ENCODE measurements at regions not wholly inside any gene's neighbourhood (a gene's known extent, or its start where the extent isn't known, plus 50 kb on each side); places are given as distances from the start of the nearest gene placed in this dataset.
A peak's percentile ranks its signal among the peaks of the same experiment; 100 is the strongest.
"Not testable (repeated sequence)": the region's sequence is repeated elsewhere in the genome, so short reads cannot be mapped to it uniquely, and the experiment has no call there.

DNA sequence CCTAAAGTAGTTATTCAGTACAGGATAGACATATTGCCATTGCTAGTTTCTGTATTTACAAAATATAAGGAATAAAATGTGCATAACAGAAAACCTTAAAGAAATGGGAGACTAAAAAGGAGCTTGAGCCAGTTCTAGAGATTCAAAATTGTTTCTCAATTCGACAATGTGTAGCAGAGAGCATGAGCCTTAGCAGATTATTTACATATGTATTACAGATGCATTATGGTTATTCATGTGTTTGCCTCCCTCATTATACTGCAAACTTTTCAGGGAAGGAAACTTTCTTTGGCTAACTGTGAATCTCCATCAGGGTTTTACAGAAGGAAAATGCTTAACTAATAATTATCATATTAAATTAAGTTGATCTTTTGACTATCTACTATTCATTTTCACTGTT is 854.4 kb upstream of the SLC39A10 start:
- DNase-seq (ENCODE audit: low read depth in 2 of 2) = no peak

DNA sequence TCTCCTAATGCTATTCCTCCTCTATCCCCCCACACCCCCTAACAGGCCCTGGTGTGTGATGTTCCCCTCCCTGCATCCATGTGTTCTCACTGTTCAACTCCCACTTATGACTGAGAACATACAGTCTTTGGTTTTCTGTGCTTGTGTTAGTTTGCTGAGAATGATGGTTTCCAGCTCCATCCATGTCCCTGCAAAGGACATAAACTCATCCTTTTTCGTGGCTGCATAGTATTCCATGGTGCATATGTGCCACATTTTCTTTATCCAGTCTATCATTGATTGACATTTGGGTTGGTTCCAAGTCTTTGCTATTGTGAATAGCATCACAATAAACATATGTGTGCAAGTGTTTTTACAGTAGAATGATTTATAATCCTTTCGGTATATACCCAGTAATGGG is 870.0 kb upstream of the SLC39A10 start:
- DNase-seq (ENCODE audit: low read depth in 2 of 2) = not testable (repeated sequence)

DNA sequence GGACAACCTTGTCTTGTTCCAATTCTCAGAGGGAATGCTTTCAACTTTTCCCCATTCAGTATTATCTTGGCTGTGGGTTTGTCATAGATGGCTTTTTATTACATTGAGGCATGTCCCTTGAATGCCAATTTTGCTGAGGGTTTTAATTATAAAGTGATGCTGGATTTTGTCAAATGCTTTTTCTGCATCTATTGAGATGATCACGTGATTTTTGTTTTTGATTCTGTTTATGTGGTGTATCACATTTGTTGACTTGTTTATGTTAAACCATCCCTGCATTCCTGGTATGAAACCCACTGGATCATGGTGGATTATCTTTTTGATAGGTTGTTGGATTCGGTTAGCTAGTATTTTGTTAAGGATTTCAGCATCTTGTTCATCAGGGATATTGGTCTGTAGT is 885.6 kb upstream of the SLC39A10 start:
- DNase-seq (ENCODE audit: low read depth in 2 of 2) = not testable (repeated sequence)

DNA sequence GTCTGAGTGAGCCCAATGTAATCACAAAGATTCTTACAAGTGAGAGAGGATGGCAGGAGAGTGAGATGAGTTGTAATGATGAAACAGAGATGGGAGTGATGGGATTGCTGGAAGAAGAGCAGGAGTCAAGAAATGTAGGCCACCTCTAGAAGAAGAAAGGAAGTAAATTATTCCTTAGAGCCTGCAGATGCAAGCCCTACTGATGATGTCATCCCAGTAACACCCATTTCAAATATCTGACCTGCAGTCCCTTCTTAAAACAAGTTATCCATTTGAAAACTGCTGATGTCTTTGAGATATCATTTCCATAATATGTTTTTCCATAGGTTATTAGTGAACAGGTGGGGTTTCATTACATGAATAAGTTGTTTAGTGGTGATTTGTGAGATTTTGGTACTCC is 888.0 kb upstream of the SLC39A10 start:
- DNase-seq (ENCODE audit: low read depth in 2 of 2) = no peak

DNA sequence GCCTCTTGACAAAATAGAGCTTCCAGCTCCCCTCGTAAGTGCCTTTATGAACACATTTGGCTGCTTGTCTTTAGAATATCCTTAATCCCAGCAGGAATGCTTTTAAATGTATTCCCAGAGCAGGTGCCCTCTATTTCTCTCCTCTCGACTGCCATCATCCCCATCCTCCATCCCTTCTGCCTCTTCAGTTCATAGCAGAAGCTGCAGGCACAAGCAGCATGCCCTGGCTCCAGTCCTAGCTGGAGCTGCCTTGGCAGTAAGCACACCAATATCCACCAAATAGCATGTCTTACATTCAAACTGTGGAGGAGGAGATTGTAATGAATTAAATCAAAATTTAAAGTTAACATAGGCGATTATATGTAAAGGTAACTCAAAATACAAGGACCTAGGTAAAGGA is 891.3 kb upstream of the SLC39A10 start:
- no peak for DNase-seq (ENCODE audit: low read depth in 2 of 2)

DNA sequence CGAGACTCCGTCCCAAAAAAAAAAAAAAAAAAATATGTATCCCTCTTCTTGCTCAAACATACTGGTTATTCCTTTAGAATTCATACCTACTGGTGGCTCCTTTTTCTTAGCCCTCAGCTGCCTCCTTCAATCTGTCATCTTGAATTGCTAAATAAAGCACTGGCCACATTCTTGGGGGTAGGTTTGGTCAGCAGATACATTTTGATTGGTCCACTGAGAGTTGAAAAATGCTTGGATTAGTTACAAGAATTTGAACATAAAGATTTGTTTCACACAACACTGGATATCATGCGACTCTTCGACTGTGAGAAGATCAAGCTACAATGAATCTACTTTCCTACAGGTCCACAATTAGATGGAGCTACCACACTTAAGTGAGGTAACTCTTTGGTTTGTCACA is 906.1 kb upstream of the SLC39A10 start:
- DNase-seq (ENCODE audit: low read depth in 2 of 2) = peak; percentile 11 to 20

DNA sequence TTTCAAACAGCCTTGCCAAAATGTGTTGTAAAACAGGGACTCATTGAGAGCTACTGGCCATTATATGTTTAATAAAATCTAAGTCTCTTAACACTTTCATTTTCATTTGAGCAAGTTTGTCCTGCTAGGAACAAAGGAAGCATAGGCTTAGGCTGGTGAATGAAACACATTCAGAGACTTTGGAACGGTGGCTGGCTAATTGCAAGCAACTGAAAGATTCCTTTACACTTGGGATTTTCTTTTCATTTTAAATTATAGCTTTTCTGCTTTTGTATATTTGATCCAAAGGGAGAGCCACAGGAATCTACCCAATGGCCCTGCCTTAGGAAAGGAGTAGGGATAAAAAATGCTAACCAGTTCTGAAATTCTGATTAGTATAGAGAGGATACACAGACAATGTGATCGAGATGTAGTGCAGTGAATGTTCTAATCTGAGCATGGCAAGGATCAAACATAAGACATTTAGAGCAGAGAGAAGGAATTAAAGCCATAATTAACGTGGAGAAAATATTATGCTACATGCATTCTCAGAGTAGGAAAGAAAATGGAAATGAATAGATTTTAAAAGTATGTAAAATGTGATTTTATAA is 911.4 kb upstream of the SLC39A10 start:
- DNase-seq (ENCODE audit: low read depth in 2 of 2) = no peak

DNA sequence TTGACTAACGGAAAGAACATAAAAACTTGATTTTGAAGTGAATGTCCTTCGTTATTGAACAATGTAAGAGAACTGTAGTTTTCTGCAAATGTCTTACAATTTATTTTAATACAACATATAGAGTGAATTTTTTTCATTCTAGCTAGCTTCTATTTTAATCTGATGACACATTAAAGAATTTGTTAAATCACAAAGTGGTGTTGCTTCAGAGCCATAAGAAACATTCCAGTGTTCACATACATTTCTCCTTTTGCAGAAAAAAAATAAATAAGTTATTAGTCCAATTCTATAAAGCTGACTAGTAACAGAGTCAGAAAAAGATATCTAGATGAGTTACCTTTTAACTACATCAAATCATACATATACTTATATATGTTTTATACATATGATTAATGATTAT is 914.3 kb upstream of the SLC39A10 start:
- DNase-seq (ENCODE audit: low read depth in 2 of 2) = no peak

DNA sequence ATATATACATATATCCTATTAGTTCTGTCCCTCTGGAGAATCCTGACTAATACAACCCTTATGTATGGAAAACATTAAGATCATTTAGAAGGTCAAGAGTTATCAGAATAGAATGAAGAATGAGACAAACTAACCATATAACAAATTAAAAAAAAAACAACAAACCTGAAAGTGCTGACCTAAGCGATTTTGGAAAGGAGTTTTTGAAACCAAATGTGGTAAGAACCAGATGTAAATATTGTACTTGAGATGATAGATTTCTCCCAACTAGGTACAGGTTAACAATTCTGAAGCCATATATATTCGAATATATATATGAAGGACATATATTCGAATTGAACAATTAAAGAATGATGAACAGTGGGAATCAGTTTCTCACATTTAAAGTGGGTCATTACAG is 917.8 kb upstream of the SLC39A10 start:
- DNase-seq (ENCODE audit: low read depth in 2 of 2) = no peak

DNA sequence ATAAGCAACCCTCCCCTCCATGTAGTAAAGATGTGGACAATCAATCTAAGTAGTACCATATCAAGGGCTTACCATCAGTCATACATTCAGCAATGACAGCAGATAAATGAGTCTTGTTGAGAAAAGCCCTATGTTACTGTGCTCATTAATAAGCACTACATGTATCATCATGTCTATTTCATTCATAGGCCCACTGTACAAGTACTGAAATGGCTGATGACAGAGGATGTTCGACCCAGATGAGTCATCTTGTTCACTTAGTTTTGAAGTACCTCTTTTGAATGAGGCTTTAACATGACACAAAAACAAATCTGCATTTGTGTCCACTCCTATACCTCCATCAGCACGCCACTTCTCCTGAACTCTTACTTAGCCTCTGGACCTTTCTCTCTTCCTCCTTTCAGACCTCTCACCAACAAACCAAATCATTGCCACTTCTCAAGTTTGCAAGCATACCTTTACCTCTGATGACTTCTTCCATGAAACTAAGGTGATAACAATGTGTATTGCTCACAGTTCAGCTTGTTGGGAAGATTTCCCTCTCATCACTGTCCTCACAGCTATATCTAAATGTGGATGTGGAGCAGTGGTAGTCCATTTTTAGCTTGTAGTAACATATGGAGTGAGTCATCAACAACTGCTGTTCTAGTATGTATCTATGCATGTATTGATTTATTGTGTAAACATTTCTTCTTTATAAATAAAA is 921.0 kb upstream of the SLC39A10 start:
- no peak for DNase-seq (ENCODE audit: low read depth in 2 of 2)

DNA sequence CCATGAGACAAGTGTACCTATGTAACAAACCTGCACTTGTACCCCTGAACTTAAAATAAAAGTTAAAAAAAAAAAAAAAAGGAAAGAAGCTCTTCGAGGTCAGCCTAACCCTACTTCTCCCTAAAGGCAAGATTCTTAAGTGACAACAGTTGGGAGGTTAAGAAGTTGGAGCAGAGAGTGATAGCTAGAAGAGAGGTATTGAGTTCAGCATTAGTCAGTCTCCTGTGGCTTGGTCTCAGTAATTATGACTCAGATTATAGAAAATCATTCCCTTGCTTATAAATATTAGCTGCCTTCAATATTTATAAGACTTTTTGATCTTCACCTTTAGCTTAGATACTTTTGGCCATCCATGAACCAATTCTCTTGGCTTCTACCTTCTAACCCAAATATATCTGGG is 926.8 kb upstream of the SLC39A10 start:
- DNase-seq (ENCODE audit: low read depth in 2 of 2) = no peak

DNA sequence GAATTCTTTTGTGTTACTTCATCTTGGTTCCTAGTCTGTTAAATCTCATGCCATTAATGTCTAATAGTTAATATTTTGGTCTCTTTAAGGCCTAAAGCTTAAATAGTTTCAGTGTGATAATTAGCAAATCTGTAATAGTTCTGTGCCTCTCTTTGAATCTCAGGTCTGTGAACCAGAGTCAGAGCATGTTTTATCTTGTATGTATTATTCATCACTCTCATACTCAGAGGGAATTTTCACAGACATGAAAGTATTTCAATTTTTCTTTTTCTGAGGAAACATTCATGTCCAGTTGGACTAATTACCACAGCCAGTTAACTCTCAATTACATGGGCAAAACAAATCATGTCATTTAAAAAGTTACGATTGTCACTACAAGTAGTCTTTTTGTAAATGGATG is 931.9 kb upstream of the SLC39A10 start:
- DNase-seq (ENCODE audit: low read depth in 2 of 2) = no peak

DNA sequence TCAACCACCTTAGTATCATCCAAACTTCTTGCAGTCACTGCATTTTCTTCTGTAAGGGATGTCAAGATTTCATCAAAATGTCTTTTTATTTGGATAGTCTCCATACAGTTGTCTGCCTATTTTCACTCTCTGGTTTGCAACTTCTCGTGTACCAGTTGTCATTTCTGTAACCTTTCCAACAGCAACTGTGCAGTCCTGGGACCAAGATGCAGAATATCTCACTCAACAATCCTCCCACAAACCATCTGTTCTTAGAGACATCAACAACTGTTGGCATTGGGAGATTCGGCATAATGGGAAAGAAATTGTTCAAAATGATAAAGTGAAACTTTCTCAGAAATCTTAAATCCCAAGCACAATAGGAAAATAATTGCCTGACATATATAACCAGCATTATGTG is 933.6 kb upstream of the SLC39A10 start:
- DNase-seq (ENCODE audit: low read depth in 2 of 2) = no peak

DNA sequence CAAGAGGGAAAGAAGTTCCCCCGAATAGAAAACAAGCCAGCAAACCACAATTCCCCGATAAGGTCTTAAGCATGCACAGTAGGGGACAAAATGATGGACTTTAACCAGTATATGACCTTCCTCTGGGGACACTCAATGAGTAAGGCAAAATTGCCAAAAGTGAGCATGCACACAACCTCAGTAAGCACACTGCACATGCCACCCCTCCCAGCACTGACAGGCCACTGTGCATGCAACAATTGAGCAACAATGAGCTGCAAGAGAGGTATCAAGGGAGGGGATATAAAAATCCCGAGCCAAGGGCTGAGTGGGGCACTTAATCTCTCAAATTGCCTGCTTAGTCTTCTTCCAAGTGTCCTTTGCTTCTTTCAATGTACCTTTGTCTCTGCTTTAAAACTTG is 935.8 kb upstream of the SLC39A10 start:
- no peak for DNase-seq (ENCODE audit: low read depth in 2 of 2)

DNA sequence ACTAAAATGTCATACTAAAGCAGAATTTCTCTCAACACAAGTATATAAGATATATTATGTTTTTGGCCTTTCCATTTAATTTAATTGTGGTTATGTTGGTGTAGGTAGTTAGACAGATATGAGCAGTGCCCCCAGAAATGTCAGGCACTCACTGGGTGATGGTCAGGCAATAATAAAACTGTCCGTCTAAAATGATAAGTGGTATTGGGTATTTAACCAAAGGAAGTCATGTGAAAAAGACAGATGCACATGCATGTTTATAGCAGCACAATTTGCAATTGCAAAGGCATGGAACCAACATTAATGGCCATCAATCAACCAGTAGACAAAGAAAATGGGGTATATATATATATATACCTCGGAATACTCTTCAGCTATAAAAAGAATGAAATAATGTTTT is 936.6 kb upstream of the SLC39A10 start:
- DNase-seq (ENCODE audit: low read depth in 2 of 2) = no peak

DNA sequence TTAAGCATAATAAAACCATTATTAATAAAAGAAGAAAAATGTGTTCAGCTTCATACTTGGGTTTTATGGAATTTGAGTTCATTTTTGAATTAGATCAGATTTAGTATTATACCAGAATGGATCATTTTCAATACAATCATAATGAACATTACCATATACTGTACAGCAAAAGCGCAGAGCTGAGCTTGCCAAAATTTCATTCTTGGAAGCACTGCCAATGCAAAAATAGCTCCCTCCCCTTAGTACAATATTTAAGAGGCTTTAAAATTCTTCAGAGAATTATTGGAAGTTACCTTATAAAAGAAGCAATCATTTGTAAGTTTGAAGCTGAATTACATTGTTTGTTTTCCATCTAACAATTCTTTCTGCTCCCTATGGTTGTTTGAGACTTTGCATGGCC is 938.1 kb upstream of the SLC39A10 start:
- no peak for DNase-seq (ENCODE audit: low read depth in 2 of 2)

DNA sequence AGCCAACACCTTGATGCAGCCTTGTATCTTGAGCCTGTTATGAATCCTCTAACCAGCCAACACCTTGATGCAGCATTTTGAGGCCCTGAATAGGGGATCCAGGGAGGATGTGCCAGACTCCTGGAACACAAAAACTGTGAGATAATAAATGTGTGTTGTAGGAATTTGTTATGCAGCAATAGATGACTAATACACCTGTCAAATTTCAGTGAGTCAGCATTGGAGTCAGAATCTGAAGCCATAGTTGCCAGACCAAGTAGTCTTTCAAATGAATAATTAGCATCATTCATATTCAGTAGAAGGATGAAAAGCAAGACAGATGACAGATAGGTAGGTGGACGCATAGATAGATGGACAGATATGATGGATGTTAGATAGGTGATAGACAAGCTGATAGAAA is 942.5 kb upstream of the SLC39A10 start:
- no peak for DNase-seq (ENCODE audit: low read depth in 2 of 2)

DNA sequence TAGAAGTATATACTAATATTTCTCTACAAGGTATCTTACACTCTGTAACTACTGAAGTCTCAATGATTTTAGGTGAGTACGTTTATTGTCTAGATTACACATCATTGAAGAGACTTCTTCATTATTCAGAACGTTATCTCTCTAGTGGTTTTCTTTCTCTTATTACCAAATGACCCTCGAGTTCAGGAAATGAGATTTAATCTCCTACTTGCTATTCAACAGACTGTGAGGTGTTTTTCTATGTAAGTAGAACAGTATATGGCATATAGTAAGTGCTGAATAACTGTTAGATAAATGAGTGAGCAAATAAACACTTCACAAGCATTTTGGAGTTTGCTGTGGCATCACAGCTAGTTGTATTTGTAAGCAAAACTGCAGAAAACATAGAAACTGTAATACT is 947.2 kb upstream of the SLC39A10 start:
- no peak for DNase-seq (ENCODE audit: low read depth in 2 of 2)

DNA sequence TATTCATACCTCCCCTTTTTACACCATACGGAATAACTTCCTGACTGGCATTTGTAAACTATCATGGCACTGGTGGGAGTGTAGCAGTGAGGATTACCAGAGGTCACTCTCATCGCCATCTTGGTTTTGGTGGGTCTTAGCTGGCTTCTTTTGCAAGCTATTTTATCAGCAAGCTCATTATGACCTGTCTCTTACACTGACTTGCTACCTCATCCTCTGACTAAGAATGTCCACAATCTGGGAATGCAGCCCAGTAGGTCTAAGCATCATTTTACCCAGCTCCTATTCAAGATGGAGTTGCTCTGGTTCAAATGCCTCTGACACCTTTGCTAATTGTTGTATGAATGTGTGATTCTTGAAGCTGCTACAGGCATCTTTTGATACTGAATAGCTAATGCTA is 950.8 kb upstream of the SLC39A10 start:
- DNase-seq (ENCODE audit: low read depth in 2 of 2) = no peak

DNA sequence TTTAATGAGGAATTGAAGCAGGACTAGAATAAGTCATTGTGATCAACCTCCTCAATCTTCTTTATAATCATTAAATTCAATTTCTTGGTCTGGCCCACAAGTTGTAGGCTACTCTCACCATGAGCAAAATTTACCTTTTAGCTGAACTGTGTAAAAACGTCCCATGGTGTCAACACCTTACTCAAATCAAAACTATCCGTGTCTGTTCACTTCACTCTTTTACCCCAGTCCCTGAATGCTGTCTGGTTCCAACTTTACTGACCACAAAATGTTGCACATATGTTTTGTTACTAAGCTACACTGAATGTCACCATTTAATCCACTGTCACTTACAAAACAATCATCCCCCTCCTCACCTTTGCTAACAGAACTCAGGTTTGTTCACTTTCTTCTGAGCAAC is 951.6 kb upstream of the SLC39A10 start:
- no peak for DNase-seq (ENCODE audit: low read depth in 2 of 2)

DNA sequence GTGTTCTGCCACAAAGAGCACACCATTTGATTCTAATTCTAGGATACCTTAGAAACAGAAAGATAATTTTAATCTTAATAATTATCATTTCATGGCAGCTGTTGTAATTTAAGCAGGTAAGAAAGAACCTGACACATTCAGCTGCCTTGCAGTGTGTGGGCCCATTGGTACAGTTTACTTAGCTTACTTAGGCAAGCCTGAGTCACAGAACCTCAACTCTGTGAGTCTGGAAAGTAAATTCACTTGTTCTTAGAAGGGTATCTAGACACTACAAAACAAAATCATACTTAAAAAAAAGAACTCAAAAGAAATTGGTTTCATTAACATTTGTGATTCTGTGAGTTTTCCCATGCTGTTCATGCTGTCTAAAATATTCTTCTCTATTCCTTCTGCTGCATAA is 956.3 kb upstream of the SLC39A10 start:
- DNase-seq (ENCODE audit: low read depth in 2 of 2) = no peak

DNA sequence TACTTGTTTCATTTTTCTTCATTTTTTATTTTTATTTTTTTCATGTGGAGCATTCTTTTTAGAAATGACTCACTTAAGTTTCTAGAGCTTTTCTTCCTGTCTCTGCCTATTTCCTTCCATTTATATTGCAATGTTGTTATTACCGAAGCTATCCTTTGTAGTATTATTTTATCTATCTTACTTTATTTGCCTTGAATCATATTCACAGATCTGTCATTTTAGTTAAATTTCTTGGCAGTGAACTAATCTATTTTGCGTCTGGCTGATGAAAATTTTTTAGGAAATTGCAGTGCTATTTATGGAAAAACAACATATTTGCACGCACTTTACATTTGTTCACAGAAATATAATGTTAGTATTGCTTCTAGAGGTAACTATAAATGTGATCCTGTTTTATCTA is 956.9 kb upstream of the SLC39A10 start:
- no peak for DNase-seq (ENCODE audit: low read depth in 2 of 2)

DNA sequence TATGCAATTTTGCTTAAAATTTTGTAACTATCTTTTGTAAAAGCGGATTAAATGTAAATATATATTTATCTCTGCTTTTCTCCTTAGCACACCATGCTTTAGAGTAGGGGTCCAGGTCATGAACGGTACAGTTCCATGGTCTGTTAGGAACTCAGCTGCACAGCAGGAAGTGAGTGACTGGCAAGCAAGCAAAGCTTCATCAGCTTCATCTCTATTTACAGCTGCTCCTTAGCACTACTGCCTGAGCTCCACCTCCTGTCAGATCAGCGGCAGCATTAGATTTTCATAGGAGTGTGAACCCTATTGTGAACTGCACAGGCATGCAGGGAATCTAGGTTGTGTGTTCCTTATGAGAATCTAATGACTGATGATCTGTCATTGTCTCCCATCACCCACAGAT is 959.0 kb upstream of the SLC39A10 start:
- DNase-seq (ENCODE audit: low read depth in 2 of 2) = no peak

DNA sequence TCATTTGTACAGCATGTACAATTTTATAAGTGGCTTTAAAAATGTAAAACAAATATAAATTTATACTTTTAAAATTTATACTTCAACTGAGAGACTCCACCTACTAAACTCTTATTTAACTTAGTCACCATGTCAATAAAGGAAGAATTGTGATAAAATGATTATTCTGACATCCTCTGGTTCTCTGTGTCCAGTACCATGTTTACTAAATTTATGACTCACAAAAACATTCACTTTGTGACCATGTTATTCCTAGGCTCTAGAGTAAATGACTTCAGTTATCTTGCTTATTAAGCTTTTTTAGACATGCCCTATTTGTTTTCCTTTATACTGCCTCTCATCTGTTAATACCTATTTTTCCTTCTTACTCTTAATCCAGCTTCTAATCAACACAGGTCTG is 959.6 kb upstream of the SLC39A10 start:
- no peak for DNase-seq (ENCODE audit: low read depth in 2 of 2)

All from fibroblast of skin of left biceps (primary cell).